Endothelial cell of umbilical vein (primary cell): ENCODE measurements at regions not wholly inside any gene's neighbourhood (a gene's known extent, or its start where the extent isn't known, plus 50 kb on each side); places are given as distances from the start of the nearest gene placed in this dataset.

Source experiments
- BruUV-seq: library from RNA; stranded (reverse); fragments of 400-500 nt; replicated peaks from 2 replicates; lab custom pipeline; 2021; lab: Mats Ljungman, UMichigan
- CTCF ChIA-PET: fragments of 300-600, 350-600 bp; sonication (Branson Sonifier 250); formaldehyde crosslinking; loops from one replicate; lab custom pipeline; 2021; ENCODE audit warnings: antibody characterized with exemption, inconsistent platforms; lab: Charles Lee
- POLR2A ChIA-PET: fragments of 300-600, 350-600 bp; sonication (Branson Sonifier 250); formaldehyde crosslinking; loops from one replicate; lab custom pipeline; 2021; ENCODE audit warnings: antibody characterized with exemption, inconsistent platforms; lab: Charles Lee
- DNase-seq: peaks from one replicate; pipeline ENCODE4 v3.0.0-alpha.2; 2011; ENCODE audit warnings: low read depth, low spot score
- FAIRE-seq: peaks from 2 replicates; lab custom pipeline; 2011; peaks lifted over from hg19 to GRCh38; lab: Jason Lieb, UNC
- H2AFZ ChIP-seq: 2 replicates; pipeline ENCODE4 v1.6.0; 2012; ENCODE audit warnings: low read depth, low read length, control low read depth, inconsistent platforms
- H3K27ac ChIP-seq: 2 replicates; pipeline ENCODE4 v1.5.1; 2011; ENCODE audit warnings: low read depth, mild to moderate bottlenecking, control low read depth, low read length, moderate library complexity; ENCODE audit not compliant: insufficient read depth
- H3K27me3 ChIP-seq, 2 experiments: 2 replicates each; pipeline versions ENCODE4 v1.6.0 to v1.6.1; 2011; ENCODE audit warnings: low read length in 2 of 2, mixed read lengths in 1 of 2; ENCODE audit not compliant: control insufficient read depth in 2 of 2, insufficient read depth in 2 of 2
- H3K36me3 ChIP-seq, 2 experiments: 2 replicates in 1 of 2; 3 replicates in 1 of 2; pipeline ENCODE4 v1.5.1; 2011; ENCODE audit warnings: low read length in 2 of 2, mild to moderate bottlenecking in 1 of 2, moderate library complexity in 1 of 2; ENCODE audit not compliant: control insufficient read depth in 2 of 2, insufficient read depth in 2 of 2; ENCODE audit errors: extremely low read depth in 1 of 2
- H3K4me1 ChIP-seq: 3 replicates; pipeline ENCODE4 v1.5.1; 2011; ENCODE audit warnings: mild to moderate bottlenecking, low read length; ENCODE audit not compliant: control insufficient read depth, insufficient read depth; ENCODE audit errors: extremely low read depth
- H3K4me2 ChIP-seq: 2 replicates; pipeline ENCODE4 v1.6.1; 2011; ENCODE audit warnings: low read length, control low read depth, mixed read lengths; ENCODE audit not compliant: insufficient read depth
- H3K4me3 ChIP-seq, 3 experiments: fragments of 200-600 bp in 1 of 3; sonication (generic), shearing (Covaris generic) in 1 of 3; replicated peaks in 1 of 3; 2 replicates each; pipeline ENCODE4 v1.5.1; 2011 to 2016; ENCODE audit warnings: control low read depth in 3 of 3, low read length in 3 of 3, mild to moderate bottlenecking in 2 of 3, inconsistent platforms in 1 of 3, low read depth in 1 of 3, moderate library complexity in 1 of 3; ENCODE audit not compliant: insufficient read depth in 1 of 3
- H3K79me2 ChIP-seq: 2 replicates; pipeline ENCODE4 v1.6.0; 2012; ENCODE audit warnings: low read length, inconsistent platforms; ENCODE audit not compliant: control insufficient read depth, insufficient read depth
- H3K9ac ChIP-seq: replicated peaks from 2 replicates; pipeline ENCODE3; 2011; ENCODE audit warnings: low read length, control low read depth; ENCODE audit not compliant: insufficient read depth; ENCODE audit errors: extremely low read depth
- H3K9me1 ChIP-seq: replicated peaks from 3 replicates; pipeline ENCODE4 v1.6.0; 2011; ENCODE audit warnings: mild to moderate bottlenecking, low read length; ENCODE audit not compliant: control insufficient read depth, insufficient read depth; ENCODE audit errors: extremely low read depth
- H3K9me3 ChIP-seq: replicated peaks from 2 replicates; pipeline ENCODE4 v1.5.1; 2012; ENCODE audit warnings: low read length, inconsistent platforms; ENCODE audit not compliant: control insufficient read depth, insufficient read depth
- H4K20me1 ChIP-seq: replicated peaks from 2 replicates; pipeline ENCODE3; 2011; ENCODE audit warnings: mild to moderate bottlenecking, low read length; ENCODE audit not compliant: control insufficient read depth, insufficient read depth; ENCODE audit errors: extremely low read depth
- EZH2 ChIP-seq: IDR thresholded peaks from 2 replicates; pipeline ENCODE4 v1.6.1; 2012; ENCODE audit warnings: borderline replicate concordance, low read depth, mild to moderate bottlenecking, moderate library complexity, low read length, inconsistent platforms; ENCODE audit not compliant: severe bottlenecking
- FOS ChIP-seq: IDR thresholded peaks from 2 replicates; pipeline ENCODE4 v1.6.1; 2011; ENCODE audit warnings: mild to moderate bottlenecking, low read length, moderate library complexity, borderline replicate concordance; ENCODE audit not compliant: insufficient read depth
- GATA2 ChIP-seq: IDR thresholded peaks from 2 replicates; pipeline ENCODE4 v1.7.0; 2011; ENCODE audit warnings: low read depth, mild to moderate bottlenecking, moderate library complexity, mixed read lengths, low read length; ENCODE audit not compliant: insufficient read length, insufficient read depth
- JUN ChIP-seq: IDR thresholded peaks from 2 replicates; pipeline ENCODE4 v1.6.1; 2011; ENCODE audit warnings: borderline replicate concordance, low read depth; ENCODE audit not compliant: insufficient read length, insufficient read depth
- MYC ChIP-seq: IDR thresholded peaks from one replicate; pipeline ENCODE4 v1.6.1; 2011; ENCODE audit warnings: mild to moderate bottlenecking, low read depth, low read length
- POLR2A ChIP-seq: IDR thresholded peaks from 2 replicates; pipeline ENCODE4 v1.6.1; 2012; ENCODE audit warnings: low read depth, mild to moderate bottlenecking, control low read depth, low read length
- POLR2AphosphoS5 ChIP-seq: IDR thresholded peaks from 2 replicates; pipeline ENCODE4 v1.6.1; 2012; ENCODE audit warnings: low read depth, mild to moderate bottlenecking, control low read depth, low read length, moderate library complexity; ENCODE audit not compliant: insufficient read depth
- dilution Hi-C: fragments of 300-500 bp; cut with MboI; formaldehyde crosslinking; loops from one replicate; pipeline ENCODE4 v1.15.0; 2019; ENCODE audit warnings: low sequenced_read_pairs; ENCODE audit not compliant: extremely low pct_ligation_motif_present
- intact Hi-C: fragments of 100-400 bp; cut with micrococcal nuclease; formaldehyde crosslinking; loops from one replicate; pipeline ENCODE4 v1.10.0; 2022
- TF ChIP-seq, protein P1 (sequence below): IDR thresholded peaks from 2 replicates; pipeline ENCODE4 v1.6.1; 2011; ENCODE audit not compliant: insufficient read depth, insufficient read length
- TF ChIP-seq, protein P2 (sequence below), 2 donors: IDR thresholded peaks; 1 replicate in 1 of 2; 2 replicates in 1 of 2; pipeline ENCODE4 v1.5.1; 2011; ENCODE audit warnings: low read length in 2 of 2, mild to moderate bottlenecking in 2 of 2, moderate library complexity in 2 of 2, control low read depth in 1 of 2, inconsistent platforms in 1 of 2, low read depth in 1 of 2; ENCODE audit not compliant: insufficient read depth in 1 of 2; ENCODE audit errors: extremely low read depth in 1 of 2

DNA sequence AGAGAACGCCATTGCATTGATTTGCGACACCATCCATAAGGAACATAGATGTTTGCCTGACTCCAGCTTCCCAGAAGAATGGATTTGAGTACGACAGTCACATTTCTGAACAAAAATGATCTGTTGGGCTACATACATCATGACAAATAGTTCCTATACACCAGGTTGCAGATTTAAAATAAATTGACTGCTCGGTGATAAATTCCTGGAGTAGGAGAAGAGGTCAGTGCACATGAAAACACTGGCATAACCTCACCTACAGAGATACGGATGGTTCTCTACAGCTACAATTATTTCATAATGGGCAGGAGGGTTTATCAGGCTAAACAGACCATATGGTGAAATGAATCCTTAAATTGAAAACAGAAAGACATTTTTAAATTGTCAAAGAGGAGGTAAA is 316.5 kb upstream of the ADARB2 start:
- H3K9ac ChIP-seq = no peak overlapping the region
- no peak overlapping the region for H3K4me2 ChIP-seq
- H3K9me1 ChIP-seq = no peaks in the 10 kb centered on the region
- H3K27me3 ChIP-seq = no peaks in the 10 kb centered on the region
- H3K4me3 ChIP-seq = no peak overlapping the region
- H3K79me2 ChIP-seq = no peaks in the 10 kb centered on the region
- no peak for TF ChIP-seq POLR2A
- no peak for TF ChIP-seq GATA2
- TF ChIP-seq, protein P1, sequence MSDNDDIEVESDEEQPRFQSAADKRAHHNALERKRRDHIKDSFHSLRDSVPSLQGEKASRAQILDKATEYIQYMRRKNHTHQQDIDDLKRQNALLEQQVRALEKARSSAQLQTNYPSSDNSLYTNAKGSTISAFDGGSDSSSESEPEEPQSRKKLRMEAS = no peak
- TF ChIP-seq, protein P2, sequence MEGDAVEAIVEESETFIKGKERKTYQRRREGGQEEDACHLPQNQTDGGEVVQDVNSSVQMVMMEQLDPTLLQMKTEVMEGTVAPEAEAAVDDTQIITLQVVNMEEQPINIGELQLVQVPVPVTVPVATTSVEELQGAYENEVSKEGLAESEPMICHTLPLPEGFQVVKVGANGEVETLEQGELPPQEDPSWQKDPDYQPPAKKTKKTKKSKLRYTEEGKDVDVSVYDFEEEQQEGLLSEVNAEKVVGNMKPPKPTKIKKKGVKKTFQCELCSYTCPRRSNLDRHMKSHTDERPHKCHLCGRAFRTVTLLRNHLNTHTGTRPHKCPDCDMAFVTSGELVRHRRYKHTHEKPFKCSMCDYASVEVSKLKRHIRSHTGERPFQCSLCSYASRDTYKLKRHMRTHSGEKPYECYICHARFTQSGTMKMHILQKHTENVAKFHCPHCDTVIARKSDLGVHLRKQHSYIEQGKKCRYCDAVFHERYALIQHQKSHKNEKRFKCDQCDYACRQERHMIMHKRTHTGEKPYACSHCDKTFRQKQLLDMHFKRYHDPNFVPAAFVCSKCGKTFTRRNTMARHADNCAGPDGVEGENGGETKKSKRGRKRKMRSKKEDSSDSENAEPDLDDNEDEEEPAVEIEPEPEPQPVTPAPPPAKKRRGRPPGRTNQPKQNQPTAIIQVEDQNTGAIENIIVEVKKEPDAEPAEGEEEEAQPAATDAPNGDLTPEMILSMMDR (IDR thresholded peaks at IDR 0.05; ENCODE audit: extremely low read depth in 1 of 2, insufficient read depth in 1 of 2, low read depth in 1 of 2, low read length in 2 of 2) = no peak
- no peak for TF ChIP-seq JUN
- no peak for TF ChIP-seq MYC
- no peak for TF ChIP-seq EZH2
- no peak for TF ChIP-seq POLR2AphosphoS5
- TF ChIP-seq FOS = no peak
- DNase-seq = no peak
- no peak overlapping the region for H3K27ac ChIP-seq
- H3K4me1 ChIP-seq = no peaks in the 10 kb centered on the region
- intact Hi-C loops = no loop called here
- H3K36me3 ChIP-seq = no peaks in the 10 kb centered on the region
- FAIRE-seq = no peak
- no peaks in the 10 kb centered on the region for H4K20me1 ChIP-seq
- ChIA-PET CTCF (no interaction called here), POLR2A (no interaction called here)
- H2AFZ ChIP-seq = no peak overlapping the region
- dilution Hi-C loops = no loop called here
- H3K9me3 ChIP-seq = peaks cover 7% of the 10 kb centered on the region
- BruUV-seq = no TSS peak
